Activated CD8-positive, alpha-beta T cell treated with anti-CD3 and anti-CD28 coated beads, Interleukin-2, amount 10 ng/mL, durations not matched to agents 7 days and 5 days (primary cell): ENCODE measurements at regions not wholly inside any gene's neighbourhood (a gene's known extent, or its start where the extent isn't known, plus 50 kb on each side); places are given as distances from the start of the nearest gene placed in this dataset.

Experiments used
- ATAC-seq: fragments of 150-1000 bp; cut with Tn5 transposase; one replicate; pipeline ENCODE4 v1.10.0; 2021; ENCODE audit warnings: moderate library complexity
- CTCF ChIA-PET: fragments of 350-600 bp; sonication (Branson Sonifier 250); formaldehyde crosslinking; loops from one replicate; lab custom pipeline; 2021; ENCODE audit warnings: antibody characterized with exemption; lab: Charles Lee
- POLR2A ChIA-PET: fragments of 350-600 bp; sonication (Branson Sonifier 250); formaldehyde crosslinking; loops from one replicate; lab custom pipeline; 2021; ENCODE audit warnings: antibody characterized with exemption; lab: Charles Lee
- DNase-seq: peaks from one replicate; pipeline ENCODE4 v3.0.0-alpha.2; 2020
- H3K27ac Mint-ChIP-seq: one replicate; pipeline ENCODE4 v1.8.0; 2021; ENCODE audit warnings: mild to moderate bottlenecking, mixed read lengths
- H3K27me3 Mint-ChIP-seq: one replicate; pipeline ENCODE4 v1.8.0; 2021; ENCODE audit warnings: low read depth, mixed read lengths
- H3K36me3 Mint-ChIP-seq: one replicate; pipeline ENCODE4 v1.8.0; 2021; ENCODE audit warnings: low read depth, mixed read lengths
- H3K4me1 Mint-ChIP-seq: one replicate; pipeline ENCODE4 v1.8.0; 2021; ENCODE audit warnings: low read depth, mixed read lengths
- H3K4me3 Mint-ChIP-seq: one replicate; pipeline ENCODE4 v1.8.0; 2021; ENCODE audit warnings: mild to moderate bottlenecking, mixed read lengths
- H3K9me3 Mint-ChIP-seq: one replicate; pipeline ENCODE4 v1.8.0; 2022; ENCODE audit warnings: mixed read lengths; ENCODE audit not compliant: insufficient read depth

- Mint-ChIP-seq H3K4me1 (no peaks in the 10 kb centered on the region), H3K9me3 (peaks cover 41% of the 10 kb centered on the region), H3K27ac (no peak overlapping the region), H3K36me3 (no peaks in the 10 kb centered on the region), H3K4me3 (no peak overlapping the region), H3K27me3 (no peaks in the 10 kb centered on the region)
- no peak for ATAC-seq
- CTCF ChIA-PET: no interaction called here
- no peak for DNase-seq
- POLR2A ChIA-PET: no interaction called here
Observed at GRCh38 chr7:53835301-53835700, 706.9 kb upstream of the VSTM2A start.

- H3K36me3 Mint-ChIP-seq: no peaks in the 10 kb centered on the region
- no peaks in the 10 kb centered on the region for H3K4me1 Mint-ChIP-seq
- ATAC-seq (no peak), DNase-seq (no peak)
- POLR2A ChIA-PET: no interaction called here
- H3K9me3 Mint-ChIP-seq: peaks cover 25% of the 10 kb centered on the region
- no peak overlapping the region for H3K27ac Mint-ChIP-seq
- CTCF ChIA-PET: no interaction called here
- no peak overlapping the region for H3K4me3 Mint-ChIP-seq
- no peaks in the 10 kb centered on the region for H3K27me3 Mint-ChIP-seq
Observed at GRCh38 chr7:53877688-53878087, 664.5 kb upstream of the VSTM2A start.

- ATAC-seq (no peak), DNase-seq (no peak)
- Mint-ChIP-seq H3K9me3 (peaks cover 14% of the 10 kb centered on the region), H3K27me3 (no peaks in the 10 kb centered on the region), H3K4me1 (no peaks in the 10 kb centered on the region), H3K36me3 (no peaks in the 10 kb centered on the region), H3K27ac (no peak overlapping the region), H3K4me3 (no peak overlapping the region)
- POLR2A ChIA-PET: no interaction called here
- CTCF ChIA-PET: no interaction called here
Observed at GRCh38 chr7:53900856-53901528, 641.2 kb upstream of the VSTM2A start.

- ATAC-seq: no peak
- Mint-ChIP-seq H3K27ac (no peak overlapping the region), H3K4me3 (no peak overlapping the region), H3K4me1 (no peaks in the 10 kb centered on the region), H3K9me3 (peaks cover 10% of the 10 kb centered on the region), H3K27me3 (no peaks in the 10 kb centered on the region), H3K36me3 (no peaks in the 10 kb centered on the region)
- ChIA-PET POLR2A (no interaction called here), CTCF (no interaction called here)
- no peak for DNase-seq
Observed at GRCh38 chr7:53904355-53904754, 637.8 kb upstream of the VSTM2A start.

- ATAC-seq: no peak
- Mint-ChIP-seq H3K4me1 (no peaks in the 10 kb centered on the region), H3K27me3 (no peaks in the 10 kb centered on the region), H3K4me3 (no peak overlapping the region), H3K36me3 (no peaks in the 10 kb centered on the region), H3K9me3 (peaks cover 29% of the 10 kb centered on the region), H3K27ac (no peak overlapping the region)
- ChIA-PET POLR2A (no interaction called here), CTCF (no interaction called here)
- no peak for DNase-seq
Observed at GRCh38 chr7:53917637-53918036, 624.5 kb upstream of the VSTM2A start.

GRCh38 chr7:53920011-53920410, 622.2 kb upstream of the VSTM2A start:
- Mint-ChIP-seq H3K27me3 (no peaks in the 10 kb centered on the region), H3K4me1 (no peaks in the 10 kb centered on the region), H3K36me3 (no peaks in the 10 kb centered on the region), H3K9me3 (peaks cover 23% of the 10 kb centered on the region), H3K27ac (no peak overlapping the region), H3K4me3 (no peak overlapping the region)
- POLR2A ChIA-PET: no interaction called here
- no peak for DNase-seq
- CTCF ChIA-PET: no interaction called here
- no peak for ATAC-seq

- no peak overlapping the region for H3K27ac Mint-ChIP-seq
- no peaks in the 10 kb centered on the region for H3K27me3 Mint-ChIP-seq
- no peaks in the 10 kb centered on the region for H3K36me3 Mint-ChIP-seq
- DNase-seq: no peak
- no peak for ATAC-seq
- POLR2A ChIA-PET: no interaction called here
- no peak overlapping the region for H3K4me3 Mint-ChIP-seq
- CTCF ChIA-PET: no interaction called here
- peaks cover 28% of the 10 kb centered on the region for H3K9me3 Mint-ChIP-seq
- no peaks in the 10 kb centered on the region for H3K4me1 Mint-ChIP-seq
Observed at GRCh38 chr7:53940483-53940882, 601.7 kb upstream of the VSTM2A start.

GRCh38 chr7:53947732-53948131, 594.4 kb upstream of the VSTM2A start:
- Mint-ChIP-seq H3K27ac (no peak overlapping the region), H3K4me1 (no peaks in the 10 kb centered on the region), H3K27me3 (no peaks in the 10 kb centered on the region), H3K36me3 (no peaks in the 10 kb centered on the region), H3K9me3 (peaks cover 21% of the 10 kb centered on the region), H3K4me3 (no peak overlapping the region)
- ATAC-seq: no peak
- ChIA-PET CTCF (no interaction called here), POLR2A (no interaction called here)
- DNase-seq: no peak

- Mint-ChIP-seq H3K36me3 (no peaks in the 10 kb centered on the region), H3K4me1 (no peaks in the 10 kb centered on the region), H3K27me3 (no peaks in the 10 kb centered on the region), H3K4me3 (no peak overlapping the region), H3K9me3 (peaks cover 24% of the 10 kb centered on the region), H3K27ac (no peak overlapping the region)
- ChIA-PET POLR2A (no interaction called here), CTCF (no interaction called here)
- ATAC-seq (no peak), DNase-seq (no peak)
Observed at GRCh38 chr7:53965716-53966115, 576.5 kb upstream of the VSTM2A start.

GRCh38 chr7:53983480-53983879, 558.7 kb upstream of the VSTM2A start:
- Mint-ChIP-seq H3K9me3 (peaks cover 23% of the 10 kb centered on the region), H3K4me1 (no peaks in the 10 kb centered on the region), H3K36me3 (no peaks in the 10 kb centered on the region), H3K4me3 (no peak overlapping the region), H3K27me3 (no peaks in the 10 kb centered on the region), H3K27ac (no peak overlapping the region)
- ATAC-seq (no peak), DNase-seq (no peak)
- ChIA-PET POLR2A (no interaction called here), CTCF (no interaction called here)

- POLR2A ChIA-PET: no interaction called here
- CTCF ChIA-PET: no interaction called here
- Mint-ChIP-seq H3K36me3 (no peaks in the 10 kb centered on the region), H3K27me3 (no peaks in the 10 kb centered on the region), H3K27ac (no peak overlapping the region), H3K4me1 (no peaks in the 10 kb centered on the region), H3K4me3 (no peak overlapping the region), H3K9me3 (peaks cover 20% of the 10 kb centered on the region)
- DNase-seq (no peak), ATAC-seq (no peak)
Observed at GRCh38 chr7:53984776-53985175, 557.4 kb upstream of the VSTM2A start.

GRCh38 chr7:53988376-53988775, 553.8 kb upstream of the VSTM2A start:
- POLR2A ChIA-PET: no interaction called here
- CTCF ChIA-PET: no interaction called here
- Mint-ChIP-seq H3K36me3 (no peaks in the 10 kb centered on the region), H3K9me3 (peaks cover 11% of the 10 kb centered on the region), H3K4me3 (no peak overlapping the region), H3K27me3 (no peaks in the 10 kb centered on the region), H3K4me1 (no peaks in the 10 kb centered on the region), H3K27ac (no peak overlapping the region)
- DNase-seq (no peak), ATAC-seq (no peak)

GRCh38 chr7:53993224-53993623, 549.0 kb upstream of the VSTM2A start:
- ATAC-seq (no peak), DNase-seq (no peak)
- ChIA-PET POLR2A (no interaction called here), CTCF (no interaction called here)
- Mint-ChIP-seq H3K9me3 (peaks cover 15% of the 10 kb centered on the region), H3K4me1 (no peaks in the 10 kb centered on the region), H3K4me3 (no peak overlapping the region), H3K36me3 (no peaks in the 10 kb centered on the region), H3K27me3 (no peaks in the 10 kb centered on the region), H3K27ac (no peak overlapping the region)
